ENCODE measurements at regions not wholly inside any gene's neighbourhood (a gene's known extent, or its start where the extent isn't known, plus 50 kb on each side); places are given as distances from the start of the nearest gene placed in this dataset.

DNA sequence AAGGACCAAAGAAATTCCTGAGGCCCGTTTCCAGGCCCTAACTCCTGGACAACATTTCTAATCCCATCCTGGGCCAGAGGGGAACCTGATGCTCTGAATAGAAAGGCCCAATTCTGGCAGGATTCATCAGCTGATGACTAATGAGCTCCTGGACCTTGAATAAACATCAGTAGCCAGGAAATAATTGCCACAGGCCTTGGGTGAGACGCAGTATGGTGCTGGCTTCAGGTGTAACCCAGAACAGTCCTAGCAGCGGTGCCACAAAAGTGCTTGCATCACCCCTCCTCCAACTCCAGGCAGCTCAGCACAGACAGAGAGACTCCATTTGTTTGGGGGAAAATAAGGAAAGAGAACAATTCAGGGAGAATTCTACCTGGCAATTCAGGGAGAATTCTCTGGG, 184.7 kb upstream of the POU1F1 start:
- TF ChIP-seq CTCF (IDR thresholded peaks at IDR 0.05; ENCODE audit: low read depth, low read length) = no peak
- no peak for TF ChIP-seq EZH2phosphoT487 (IDR thresholded peaks at IDR 0.05; ENCODE audit: low read depth)

All from OCI-LY3 (cell line).